K562 (cell line): ENCODE measurements at regions not wholly inside any gene's neighbourhood (a gene's known extent, or its start where the extent isn't known, plus 50 kb on each side); places are given as distances from the start of the nearest gene placed in this dataset.

Experiments
- ATAC-seq: fragments of 200-7000 bp; cut with Tn5 transposase; 3 replicates; pipeline ENCODE4 v1.9.1; 2020; ENCODE audit warnings: moderate library complexity
- BruUV-seq: library from RNA; stranded (reverse); fragments of 400-500 nt; replicated peaks from 2 replicates; lab custom pipeline; 2021; lab: Mats Ljungman, UMichigan
- CTCF ChIA-PET: fragments of 300-600 bp; formaldehyde crosslinking; extraction: SDS; loops from one replicate; lab custom pipeline; 2021; ENCODE audit warnings: low intra/inter-chr PET ratio; lab: Yijun Ruan, JAX
- POLR2A ChIA-PET: fragments of 300-600, 350-650 bp; sonication (Branson Sonifier 250); formaldehyde crosslinking; extraction: SDS; loops from one replicate; lab custom pipeline; 2021; ENCODE audit warnings: antibody characterized with exemption, inconsistent platforms; lab: Yijun Ruan, JAX
- DNase-seq, 4 experiments: peaks; one replicate each; pipeline versions ENCODE4 v3.0.0 to v3.0.0-alpha.2; 2011 to 2018; ENCODE audit warnings: low spot score in 3 of 4, mixed read lengths in 3 of 4; ENCODE audit errors: extremely low read depth in 1 of 4
- FAIRE-seq: peaks from 2 replicates; lab custom pipeline; 2011; peaks lifted over from hg19 to GRCh38; lab: Jason Lieb, UNC
- H2AFZ ChIP-seq: 2 replicates; pipeline ENCODE4 v1.6.0; 2011; ENCODE audit warnings: low read depth, low read length, control low read depth, inconsistent platforms
- H3K27ac ChIP-seq: fragments of 200-600 bp; 3 replicates; pipeline ENCODE4 v1.8.0; 2011; ENCODE audit warnings: low read depth, mild to moderate bottlenecking, control low read depth, inconsistent platforms, low read length, moderate library complexity, mixed read lengths; ENCODE audit errors: extremely low read depth
- H3K27me3 ChIP-seq, 2 experiments: fragments of 300-600 bp in 1 of 2; 2 replicates in 1 of 2; 3 replicates in 1 of 2; pipeline versions ENCODE4 v1.6.0 to v1.8.0; 2011; ENCODE audit warnings: inconsistent platforms in 2 of 2, low read length in 2 of 2, mild to moderate bottlenecking in 1 of 2, mixed read lengths in 1 of 2, moderate library complexity in 1 of 2; ENCODE audit not compliant: control insufficient read depth in 2 of 2, insufficient read depth in 2 of 2
- H3K36me3 ChIP-seq: fragments of 300-600 bp; 3 replicates; pipeline ENCODE4 v1.8.0; 2011; ENCODE audit warnings: mild to moderate bottlenecking, low read length, inconsistent platforms; ENCODE audit not compliant: control insufficient read depth, insufficient read depth
- H3K4me1 ChIP-seq, 2 experiments: fragments of 200-600 bp in 1 of 2; replicated peaks in 1 of 2; 2 replicates in 1 of 2; 3 replicates in 1 of 2; pipeline versions ENCODE4 v1.5.1 to v1.8.0; 2011; ENCODE audit warnings: inconsistent platforms in 2 of 2, low read length in 2 of 2, mild to moderate bottlenecking in 1 of 2, mixed read lengths in 1 of 2, moderate library complexity in 1 of 2; ENCODE audit not compliant: control insufficient read depth in 2 of 2, insufficient read depth in 2 of 2
- H3K4me2 ChIP-seq: 2 replicates; pipeline ENCODE4 v1.6.1; 2011; ENCODE audit warnings: low read length, control low read depth, inconsistent platforms, mixed read lengths; ENCODE audit not compliant: insufficient read depth
- H3K4me3 ChIP-seq: fragments of 200-600 bp; sonication (generic), shearing (Covaris generic); 2 replicates; pipeline ENCODE4 v1.5.1; 2016; ENCODE audit warnings: control low read depth, inconsistent platforms
- H3K79me2 ChIP-seq: fragments of 200-600 bp; 3 replicates; pipeline ENCODE4 v1.8.0; 2011; ENCODE audit warnings: low read length, inconsistent platforms; ENCODE audit not compliant: control insufficient read depth, insufficient read depth
- H3K9ac ChIP-seq, 2 experiments: 2 replicates each; pipeline versions ENCODE4 v1.6.0 to v1.6.1; 2011; ENCODE audit warnings: low read depth in 2 of 2, low read length in 2 of 2, control low read depth in 1 of 2, inconsistent platforms in 1 of 2, mild to moderate bottlenecking in 1 of 2, mixed read lengths in 1 of 2; ENCODE audit not compliant: insufficient read depth in 1 of 2
- H3K9me1 ChIP-seq: one replicate; pipeline ENCODE4 v1.6.0; 2011; ENCODE audit warnings: inconsistent platforms, mild to moderate bottlenecking, low read length, moderate library complexity; ENCODE audit not compliant: control insufficient read depth, insufficient read depth
- H3K9me3 ChIP-seq: replicated peaks from 2 replicates; pipeline ENCODE4 v1.5.1; 2011; ENCODE audit warnings: low read depth, low read length, inconsistent platforms; ENCODE audit not compliant: control insufficient read depth, insufficient read depth
- H4K20me1 ChIP-seq: replicated peaks from 2 replicates; pipeline ENCODE4 v1.6.1; 2011; ENCODE audit warnings: low read length, inconsistent platforms, mixed read lengths; ENCODE audit not compliant: control insufficient read depth, insufficient read depth
- CC2D1A ChIP-seq: fragments of 450-650 bp; IDR thresholded peaks from 2 replicates; pipeline ENCODE4 v1.6.1; 2017; ENCODE audit warnings: mild to moderate bottlenecking
- FOXK1 ChIP-seq: sonication (generic); formaldehyde crosslinking; IDR thresholded peaks from 2 replicates; pipeline ENCODE4 v1.8.0; 2022; ENCODE audit warnings: missing genetic modification reagents, mild to moderate bottlenecking, borderline replicate concordance
- HEY1 ChIP-seq: fragments of 250-450 bp; sonication (Bioruptor Pico); IDR thresholded peaks from 2 replicates; pipeline ENCODE4 v1.5.0; 2020; ENCODE audit warnings: mild to moderate bottlenecking, moderate library complexity, borderline replicate concordance
- HMG20A ChIP-seq: fragments of 450-650 bp; formaldehyde crosslinking; conservative IDR thresholded peaks from 2 replicates; pipeline ENCODE4 v1.4.0; 2020; ENCODE audit warnings: mild to moderate bottlenecking, mixed read lengths
- NRF1 ChIP-seq, 2 experiments: fragments of 450-650 bp; IDR thresholded peaks in 1 of 2; conservative IDR thresholded peaks in 1 of 2; 2 replicates each; pipeline ENCODE4 v1.6.1; 2014; ENCODE audit warnings: mild to moderate bottlenecking in 2 of 2
- SETDB1 ChIP-seq: IDR thresholded peaks from one replicate; pipeline ENCODE4 v1.6.1; 2012; ENCODE audit warnings: low read length, control low read depth, inconsistent platforms
- SLC30A9 ChIP-seq: fragments of 250-450 bp; sonication (Bioruptor Pico); IDR thresholded peaks from 2 replicates; pipeline ENCODE4 v1.8.0; 2022; ENCODE audit warnings: mild to moderate bottlenecking, moderate library complexity
- TCF3 ChIP-seq: sonication (generic); formaldehyde crosslinking; IDR thresholded peaks from 2 replicates; pipeline ENCODE4 v1.4.0; 2020; ENCODE audit warnings: mild to moderate bottlenecking, missing genetic modification reagents
- U2AF1 ChIP-seq: fragments of 200-400 bp; formaldehyde crosslinking; optimal IDR thresholded peaks from 2 replicates; pipeline ENCODE3; 2017; ENCODE audit warnings: mild to moderate bottlenecking, low read depth, low read length, moderate library complexity
- U2AF2 ChIP-seq: fragments of 200-400 bp; formaldehyde crosslinking; optimal IDR thresholded peaks from 2 replicates; pipeline ENCODE3; 2017; ENCODE audit warnings: low read depth, mild to moderate bottlenecking, low read length
- ZFX ChIP-seq: sonication (generic); formaldehyde crosslinking; IDR thresholded peaks from 2 replicates; pipeline ENCODE4 v1.8.0; 2022; ENCODE audit warnings: mild to moderate bottlenecking, missing genetic modification reagents, moderate library complexity
- ZNF347 ChIP-seq: fragments of 450-650 bp; formaldehyde crosslinking; IDR thresholded peaks from 2 replicates; pipeline ENCODE4 v1.4.0; 2020; ENCODE audit warnings: low read depth, mild to moderate bottlenecking, moderate library complexity
- ZSCAN29 ChIP-seq: fragments of 450-650 bp; IDR thresholded peaks from 2 replicates; pipeline ENCODE4 v1.6.1; 2017
- WGBS: fragments of 100-300 bp; shearing (Covaris generic); methylation state at CpG from one replicate; pipeline ENCODE4 v1.1.6; 2016; ENCODE audit warnings: low coverage, mixed read lengths; ENCODE audit not compliant: insufficient coverage; ENCODE audit errors: missing lambda C conversion rate; 5-methylcytosine and 5-hydroxymethylcytosine counted together
- in situ Hi-C: fragments of 300-500 bp; cut with MboI; formaldehyde crosslinking; loops from 4 replicates; pipeline ENCODE4 v1.15.0; 2018; ENCODE audit warnings: inconsistent platforms, mixed read lengths
- intact Hi-C: fragments of 100-400 bp; cut with micrococcal nuclease; formaldehyde crosslinking; loops from 2 replicates; pipeline ENCODE4 v1.14.2; 2022
- TF ChIP-seq, protein P1 (sequence below): fragments of 250-450 bp; sonication (Bioruptor Pico); IDR thresholded peaks from 2 replicates; pipeline ENCODE4 v1.9.0; 2021; ENCODE audit warnings: mild to moderate bottlenecking, inconsistent platforms
- TF ChIP-seq, protein P2 (sequence below): fragments of 450-650 bp; IDR thresholded peaks from 2 replicates; pipeline ENCODE4 v1.6.1; 2014; ENCODE audit warnings: low read depth, mild to moderate bottlenecking, moderate library complexity, borderline replicate concordance
- TF ChIP-seq, protein P3 (sequence below): fragments of 250-450 bp; sonication (Bioruptor Pico); IDR thresholded peaks from 2 replicates; pipeline ENCODE4 v1.8.0; 2022; ENCODE audit warnings: moderate library complexity, mild to moderate bottlenecking, inconsistent platforms
- TF ChIP-seq, protein P4 (sequence below): fragments of 450-650 bp; IDR thresholded peaks from 2 replicates; pipeline ENCODE4 v1.6.1; 2017; ENCODE audit warnings: mild to moderate bottlenecking, moderate library complexity

DNA sequence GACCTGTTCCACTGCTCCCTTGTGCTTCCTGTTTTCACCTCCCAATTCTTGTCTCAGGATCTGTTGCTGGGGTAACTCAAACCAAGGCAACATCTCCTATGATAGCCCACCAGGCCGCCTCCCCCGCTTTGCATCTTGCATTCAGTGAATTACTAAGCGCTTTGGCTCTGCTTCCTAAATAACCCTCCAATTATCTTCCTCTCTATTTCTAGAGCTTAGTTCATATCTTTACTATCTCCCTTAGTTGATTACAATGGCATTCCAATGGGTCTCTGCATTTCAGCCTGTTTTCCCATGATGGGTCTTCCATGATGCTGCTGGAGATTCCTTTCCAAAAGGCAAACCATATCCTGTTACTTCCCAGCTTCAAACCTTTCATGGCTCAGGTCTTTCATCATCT, 117.2 kb upstream of the FERMT1 start (continued):
- TF ChIP-seq, protein P1, sequence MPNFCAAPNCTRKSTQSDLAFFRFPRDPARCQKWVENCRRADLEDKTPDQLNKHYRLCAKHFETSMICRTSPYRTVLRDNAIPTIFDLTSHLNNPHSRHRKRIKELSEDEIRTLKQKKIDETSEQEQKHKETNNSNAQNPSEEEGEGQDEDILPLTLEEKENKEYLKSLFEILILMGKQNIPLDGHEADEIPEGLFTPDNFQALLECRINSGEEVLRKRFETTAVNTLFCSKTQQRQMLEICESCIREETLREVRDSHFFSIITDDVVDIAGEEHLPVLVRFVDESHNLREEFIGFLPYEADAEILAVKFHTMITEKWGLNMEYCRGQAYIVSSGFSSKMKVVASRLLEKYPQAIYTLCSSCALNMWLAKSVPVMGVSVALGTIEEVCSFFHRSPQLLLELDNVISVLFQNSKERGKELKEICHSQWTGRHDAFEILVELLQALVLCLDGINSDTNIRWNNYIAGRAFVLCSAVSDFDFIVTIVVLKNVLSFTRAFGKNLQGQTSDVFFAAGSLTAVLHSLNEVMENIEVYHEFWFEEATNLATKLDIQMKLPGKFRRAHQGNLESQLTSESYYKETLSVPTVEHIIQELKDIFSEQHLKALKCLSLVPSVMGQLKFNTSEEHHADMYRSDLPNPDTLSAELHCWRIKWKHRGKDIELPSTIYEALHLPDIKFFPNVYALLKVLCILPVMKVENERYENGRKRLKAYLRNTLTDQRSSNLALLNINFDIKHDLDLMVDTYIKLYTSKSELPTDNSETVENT (CRISPR knock-in tag), result no peak
- no peak for TF ChIP-seq SETDB1
- no peak for TF ChIP-seq ZNF347 (CRISPR knock-in tag)
- TF ChIP-seq ZSCAN29, result no peak

DNA sequence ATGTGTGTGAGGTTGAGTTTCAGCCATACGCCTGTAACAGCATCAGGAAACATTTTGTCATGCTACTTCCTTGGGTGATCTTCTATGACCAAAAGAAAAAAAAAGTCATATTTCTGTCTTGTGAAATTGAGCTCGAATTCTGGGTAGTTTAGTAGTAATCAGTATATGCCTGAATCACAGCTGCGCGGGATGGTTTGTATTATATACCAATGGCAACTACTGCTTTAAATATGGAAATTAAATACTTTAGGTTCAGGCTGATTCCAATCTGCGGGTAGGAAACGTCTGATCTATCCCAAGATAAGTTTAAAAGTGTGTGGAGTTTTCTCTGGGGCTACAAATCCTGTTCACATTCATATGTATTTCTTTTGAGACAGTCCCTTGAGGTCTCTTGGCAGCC, 115.6 kb upstream of the FERMT1 start:
- ChIA-PET CTCF (no interaction called here), POLR2A (no interaction called here)
- Histone ChIP-seq H3K4me2 (no peak overlapping the region), H4K20me1 (no peaks in the 10 kb centered on the region), H3K27me3 (no peaks in the 10 kb centered on the region), H3K79me2 (no peaks in the 10 kb centered on the region), H2AFZ (no peak overlapping the region), H3K9ac (no peak overlapping the region), H3K4me3 (no peak overlapping the region), H3K4me1 (no peaks in the 10 kb centered on the region), H3K36me3 (no peaks in the 10 kb centered on the region), H3K27ac (no peak overlapping the region), H3K9me1 (no peaks in the 10 kb centered on the region), H3K9me3 (no peaks in the 10 kb centered on the region)
- BruUV-seq, result no TSS peak
- FAIRE-seq (no peak), DNase-seq (no peak), ATAC-seq (no peak)
- intact Hi-C loops (no loop called here), in situ Hi-C loops (no loop called here)
- 3% methylated on average over 6 of the region's 6 CpGs for WGBS
- no peak for TF ChIP-seq FOXK1
- TF ChIP-seq TCF3, result no peak
- no peak for TF ChIP-seq NRF1 (conservative IDR thresholded peaks at IDR 0.05 in 1 of 2, IDR thresholded peaks at IDR 0.05 in 1 of 2)
- TF ChIP-seq SLC30A9 (CRISPR knock-in tag), result no peak
- TF ChIP-seq, protein P2, sequence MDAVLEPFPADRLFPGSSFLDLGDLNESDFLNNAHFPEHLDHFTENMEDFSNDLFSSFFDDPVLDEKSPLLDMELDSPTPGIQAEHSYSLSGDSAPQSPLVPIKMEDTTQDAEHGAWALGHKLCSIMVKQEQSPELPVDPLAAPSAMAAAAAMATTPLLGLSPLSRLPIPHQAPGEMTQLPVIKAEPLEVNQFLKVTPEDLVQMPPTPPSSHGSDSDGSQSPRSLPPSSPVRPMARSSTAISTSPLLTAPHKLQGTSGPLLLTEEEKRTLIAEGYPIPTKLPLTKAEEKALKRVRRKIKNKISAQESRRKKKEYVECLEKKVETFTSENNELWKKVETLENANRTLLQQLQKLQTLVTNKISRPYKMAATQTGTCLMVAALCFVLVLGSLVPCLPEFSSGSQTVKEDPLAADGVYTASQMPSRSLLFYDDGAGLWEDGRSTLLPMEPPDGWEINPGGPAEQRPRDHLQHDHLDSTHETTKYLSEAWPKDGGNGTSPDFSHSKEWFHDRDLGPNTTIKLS, result no peak
- TF ChIP-seq U2AF2, result no peak
- TF ChIP-seq HMG20A, result no peak
- TF ChIP-seq, protein P3, sequence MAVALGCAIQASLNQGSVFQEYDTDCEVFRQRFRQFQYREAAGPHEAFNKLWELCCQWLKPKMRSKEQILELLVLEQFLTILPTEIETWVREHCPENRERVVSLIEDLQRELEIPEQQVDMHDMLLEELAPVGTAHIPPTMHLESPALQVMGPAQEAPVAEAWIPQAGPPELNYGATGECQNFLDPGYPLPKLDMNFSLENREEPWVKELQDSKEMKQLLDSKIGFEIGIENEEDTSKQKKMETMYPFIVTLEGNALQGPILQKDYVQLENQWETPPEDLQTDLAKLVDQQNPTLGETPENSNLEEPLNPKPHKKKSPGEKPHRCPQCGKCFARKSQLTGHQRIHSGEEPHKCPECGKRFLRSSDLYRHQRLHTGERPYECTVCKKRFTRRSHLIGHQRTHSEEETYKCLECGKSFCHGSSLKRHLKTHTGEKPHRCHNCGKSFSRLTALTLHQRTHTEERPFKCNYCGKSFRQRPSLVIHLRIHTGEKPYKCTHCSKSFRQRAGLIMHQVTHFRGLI (CRISPR knock-in tag), result no peak
- TF ChIP-seq HEY1 (CRISPR knock-in tag), result no peak
- TF ChIP-seq, protein P4, sequence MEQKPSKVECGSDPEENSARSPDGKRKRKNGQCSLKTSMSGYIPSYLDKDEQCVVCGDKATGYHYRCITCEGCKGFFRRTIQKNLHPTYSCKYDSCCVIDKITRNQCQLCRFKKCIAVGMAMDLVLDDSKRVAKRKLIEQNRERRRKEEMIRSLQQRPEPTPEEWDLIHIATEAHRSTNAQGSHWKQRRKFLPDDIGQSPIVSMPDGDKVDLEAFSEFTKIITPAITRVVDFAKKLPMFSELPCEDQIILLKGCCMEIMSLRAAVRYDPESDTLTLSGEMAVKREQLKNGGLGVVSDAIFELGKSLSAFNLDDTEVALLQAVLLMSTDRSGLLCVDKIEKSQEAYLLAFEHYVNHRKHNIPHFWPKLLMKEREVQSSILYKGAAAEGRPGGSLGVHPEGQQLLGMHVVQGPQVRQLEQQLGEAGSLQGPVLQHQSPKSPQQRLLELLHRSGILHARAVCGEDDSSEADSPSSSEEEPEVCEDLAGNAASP, result no peak
- no peak for TF ChIP-seq CC2D1A
- TF ChIP-seq ZFX (CRISPR knock-in tag), result no peak
- no peak for TF ChIP-seq U2AF1
